GM18870 (cell line): ENCODE measurements at regions not wholly inside any gene's neighbourhood (a gene's known extent, or its start where the extent isn't known, plus 50 kb on each side); places are given as distances from the start of the nearest gene placed in this dataset.

Source experiments
- ATAC-seq: cut with Tn5 transposase; IDR thresholded peaks from one replicate; pipeline ENCODE4 v1.9.1; 2021; ENCODE audit warnings: moderate library complexity; ENCODE audit not compliant: unreplicated experiment

- no peak for ATAC-seq
Measured at GRCh38 chr19:28221736-28222135, 991.2 kb downstream of the UQCRFS1 start.

GRCh38 chr19:28218728-28219127 lies 994.2 kb downstream of the UQCRFS1 start:
- ATAC-seq = no peak

DNA sequence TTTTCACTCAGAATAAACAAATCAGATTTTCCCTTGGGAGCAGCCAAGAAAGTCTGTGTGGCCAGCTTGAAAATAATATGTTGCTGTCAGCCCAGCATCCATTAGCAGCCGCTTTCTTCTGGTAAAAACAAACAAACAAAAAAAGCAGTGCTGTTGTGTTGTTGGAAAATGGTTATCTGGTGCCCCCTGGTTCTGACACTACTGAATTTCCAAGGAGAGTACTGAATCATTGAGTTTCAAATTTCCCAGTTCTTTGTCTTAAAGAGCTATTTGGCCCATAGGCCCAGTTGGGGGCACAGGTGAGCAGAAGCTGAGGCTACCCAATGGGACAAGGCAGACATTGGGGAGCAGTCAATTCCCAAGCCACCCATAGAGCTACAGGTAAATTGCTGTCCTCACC lies 995.9 kb downstream of the UQCRFS1 start:
- ATAC-seq = no peak

DNA sequence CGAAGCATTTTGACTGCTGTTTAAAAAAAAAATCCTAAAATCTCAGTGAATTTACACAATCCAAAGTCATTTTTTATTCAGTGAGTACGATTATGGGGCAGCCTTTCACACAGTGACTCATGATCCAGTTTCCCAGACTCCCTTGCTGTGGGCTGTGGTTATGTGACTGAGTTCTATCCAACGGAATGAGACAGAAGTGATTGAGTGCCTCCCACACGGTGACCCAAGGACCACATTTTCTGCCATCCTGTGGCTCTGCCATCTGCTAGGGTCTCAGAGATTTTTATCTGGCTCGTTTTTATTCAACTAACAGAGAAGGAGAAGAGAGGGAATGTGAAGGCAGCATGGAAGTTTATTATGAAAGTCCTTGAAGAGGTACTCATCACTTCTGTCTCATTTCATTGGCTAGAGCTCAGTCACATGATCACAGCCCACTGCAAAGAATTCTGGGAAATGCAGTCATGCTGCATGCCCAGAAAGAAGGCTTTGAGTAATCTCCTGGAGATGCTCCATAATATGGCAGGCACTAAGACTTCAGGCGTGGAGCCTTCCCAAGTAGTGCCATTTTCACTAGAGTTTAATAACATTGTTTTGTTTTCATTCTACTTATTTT lies 999.4 kb downstream of the UQCRFS1 start:
- ATAC-seq = no peak

- no peak for ATAC-seq
Measured at GRCh38 chr19:28210886-28211285, 1002.1 kb downstream of the UQCRFS1 start.

DNA sequence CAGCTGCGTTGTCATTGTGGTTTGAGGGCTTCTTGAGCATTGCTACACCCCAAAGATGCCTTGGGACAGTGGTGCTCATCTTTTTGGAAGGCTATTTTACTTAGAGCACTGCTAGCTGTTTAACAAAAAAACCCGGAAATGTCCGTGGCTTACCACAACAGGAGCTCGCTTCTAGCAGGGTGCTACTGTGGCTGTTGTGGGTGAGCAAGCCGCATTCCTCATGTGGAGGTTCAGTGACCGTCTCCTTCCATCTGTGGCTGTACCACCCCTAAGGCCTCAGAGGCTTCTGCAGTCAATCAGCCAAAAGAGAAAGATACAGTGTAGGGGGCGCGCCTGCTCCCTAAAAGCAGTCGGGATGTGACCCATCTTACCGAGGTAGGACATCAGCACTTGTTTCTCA lies 1004.2 kb downstream of the UQCRFS1 start:
- no peak for ATAC-seq

DNA sequence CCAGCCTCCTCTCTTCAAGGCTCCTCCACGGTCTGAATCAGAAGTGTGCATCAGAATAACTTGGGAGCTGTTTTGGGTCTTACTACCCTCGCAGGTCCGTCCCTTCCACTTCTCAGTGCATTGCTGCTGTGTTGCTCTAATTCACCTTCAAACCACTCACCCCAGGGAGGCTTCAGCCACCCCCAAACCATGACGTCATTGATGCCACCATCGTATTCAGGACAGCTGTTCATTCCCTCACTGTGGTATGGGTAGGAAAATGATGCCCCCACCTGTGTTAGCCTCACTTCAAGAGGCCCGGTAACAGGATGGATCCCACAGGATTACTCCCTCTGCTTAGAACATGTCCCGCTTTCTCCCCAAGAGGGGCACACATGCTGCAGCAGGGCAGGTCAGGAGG lies 1005.7 kb downstream of the UQCRFS1 start:
- no peak for ATAC-seq

DNA sequence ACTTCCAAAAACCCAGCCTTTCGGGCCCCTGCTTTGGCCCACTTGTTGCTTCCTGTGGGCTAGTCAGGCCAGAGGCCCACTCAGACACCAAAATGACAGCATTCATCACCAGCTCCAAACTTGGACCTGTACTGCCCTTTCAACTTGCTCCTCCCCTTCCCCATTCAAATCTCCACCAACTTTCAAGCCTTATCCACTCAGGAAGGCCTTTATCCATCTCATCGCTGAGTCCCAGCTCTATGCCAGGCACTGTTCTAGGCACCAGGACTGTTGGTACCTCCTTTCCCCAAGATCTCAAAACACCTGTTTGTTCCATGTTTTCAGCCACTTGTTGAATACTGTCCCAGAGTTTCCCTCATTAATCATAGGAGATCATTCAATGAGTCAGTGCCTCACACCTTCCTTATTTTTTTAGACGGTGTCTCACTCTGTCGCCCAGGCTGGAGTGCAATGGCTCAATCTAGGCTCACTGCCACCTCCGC lies 1011.4 kb downstream of the UQCRFS1 start:
- ATAC-seq = no peak

DNA sequence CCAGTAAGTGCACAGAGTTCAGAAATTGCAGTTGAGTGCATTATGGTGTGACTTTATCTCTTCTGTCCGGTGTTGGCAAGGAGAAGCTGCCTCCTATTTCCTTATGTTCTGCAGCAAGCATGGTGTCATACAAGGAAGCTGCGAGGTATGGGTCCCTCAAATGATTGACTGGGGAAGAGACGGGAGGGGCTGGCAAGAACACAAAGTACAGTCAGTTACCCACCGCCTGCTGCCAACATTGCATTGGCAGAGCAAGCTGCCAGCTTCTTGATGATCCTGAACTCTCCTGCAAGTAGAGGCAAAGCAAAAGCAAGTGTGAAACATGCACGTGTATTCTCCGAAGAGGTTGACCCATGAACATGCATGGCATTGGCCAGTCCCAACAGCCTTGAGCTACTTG lies 1013.6 kb downstream of the UQCRFS1 start:
- ATAC-seq = no peak

GRCh38 chr19:28196961-28197360 lies 1016.0 kb downstream of the UQCRFS1 start:
- ATAC-seq = no peak

DNA sequence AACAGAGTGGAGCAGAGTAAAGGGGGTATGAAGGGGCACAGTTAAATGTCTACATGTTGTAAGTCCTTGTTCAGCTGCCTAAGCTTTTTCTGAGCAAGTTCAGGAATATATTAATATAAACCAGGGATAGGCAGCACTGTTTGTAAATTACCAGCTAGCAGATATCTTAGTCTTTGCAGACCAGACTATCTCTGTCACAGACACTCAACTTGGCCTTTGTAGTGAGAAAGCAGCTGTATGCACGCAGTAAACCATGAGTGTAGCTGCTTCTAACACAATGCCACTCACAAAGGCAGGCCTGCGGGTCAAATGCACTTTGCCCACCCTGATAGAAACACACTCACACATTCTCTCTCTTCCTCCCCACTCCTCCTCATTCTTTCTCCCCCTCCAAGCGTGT lies 1016.9 kb downstream of the UQCRFS1 start:
- ATAC-seq = no peak

DNA sequence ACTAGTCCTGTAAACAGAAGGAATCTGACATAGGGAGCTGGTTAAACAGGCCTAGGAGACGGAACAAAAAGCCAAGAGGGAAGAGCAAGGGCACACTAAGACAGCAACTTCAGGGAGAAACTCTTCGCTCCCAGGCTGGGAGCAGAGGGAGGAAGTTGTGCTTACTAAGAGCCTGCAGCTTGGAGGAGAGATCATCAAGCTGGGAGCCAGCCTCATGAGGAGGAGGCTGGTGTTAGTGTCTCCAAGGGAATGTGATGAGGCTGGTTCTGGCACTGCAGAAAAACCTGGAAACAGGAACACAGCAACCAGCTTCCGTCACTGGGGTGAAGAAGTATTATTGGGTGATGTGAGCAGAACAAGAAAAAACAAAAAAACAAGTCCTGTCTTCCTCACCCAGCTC lies 1027.3 kb downstream of the UQCRFS1 start:
- no peak for ATAC-seq

GRCh38 chr19:28184997-28185396 lies 1028.0 kb downstream of the UQCRFS1 start:
- no peak for ATAC-seq

- ATAC-seq = no peak
Measured at GRCh38 chr19:28176193-28176592, 1036.8 kb downstream of the UQCRFS1 start.

DNA sequence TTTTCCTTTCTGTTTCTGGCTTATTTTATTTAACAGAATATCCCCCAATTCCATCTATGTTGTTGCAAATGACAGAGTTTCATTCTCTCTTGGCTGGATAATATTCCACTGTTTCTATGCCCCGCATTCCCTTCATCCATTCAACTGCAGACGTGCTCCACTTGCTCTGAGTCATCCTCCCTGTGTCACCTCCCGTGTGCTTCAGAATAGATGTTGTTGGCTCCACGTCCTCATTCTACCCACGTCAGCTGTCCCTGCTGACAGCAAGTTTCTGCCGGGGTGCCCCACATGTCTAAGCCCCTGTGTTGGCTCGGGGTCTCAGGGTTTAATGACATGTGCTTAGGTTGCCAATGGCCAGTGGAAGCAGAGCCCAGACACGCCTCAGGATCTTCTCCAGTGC lies 1041.0 kb downstream of the UQCRFS1 start:
- ATAC-seq = no peak

DNA sequence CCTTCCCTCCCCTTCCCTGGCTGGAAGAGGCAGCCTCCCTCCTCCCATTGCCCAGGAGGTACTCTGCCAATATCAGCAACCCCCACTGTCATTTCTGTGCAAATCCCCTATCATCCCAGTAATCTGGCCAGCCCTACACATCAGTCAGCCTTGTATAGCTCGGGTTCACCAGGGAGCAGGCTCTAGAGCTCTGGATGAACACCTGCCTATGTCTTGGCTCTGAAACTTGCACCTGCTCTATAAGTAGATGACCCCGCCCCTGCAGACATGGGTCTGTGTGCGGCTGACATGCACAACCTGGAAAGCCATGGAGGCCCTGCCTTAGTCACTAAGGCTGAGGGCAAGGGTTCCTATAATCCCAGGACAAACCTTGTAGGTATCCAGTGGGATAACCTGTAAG lies 1042.9 kb downstream of the UQCRFS1 start:
- ATAC-seq = no peak

DNA sequence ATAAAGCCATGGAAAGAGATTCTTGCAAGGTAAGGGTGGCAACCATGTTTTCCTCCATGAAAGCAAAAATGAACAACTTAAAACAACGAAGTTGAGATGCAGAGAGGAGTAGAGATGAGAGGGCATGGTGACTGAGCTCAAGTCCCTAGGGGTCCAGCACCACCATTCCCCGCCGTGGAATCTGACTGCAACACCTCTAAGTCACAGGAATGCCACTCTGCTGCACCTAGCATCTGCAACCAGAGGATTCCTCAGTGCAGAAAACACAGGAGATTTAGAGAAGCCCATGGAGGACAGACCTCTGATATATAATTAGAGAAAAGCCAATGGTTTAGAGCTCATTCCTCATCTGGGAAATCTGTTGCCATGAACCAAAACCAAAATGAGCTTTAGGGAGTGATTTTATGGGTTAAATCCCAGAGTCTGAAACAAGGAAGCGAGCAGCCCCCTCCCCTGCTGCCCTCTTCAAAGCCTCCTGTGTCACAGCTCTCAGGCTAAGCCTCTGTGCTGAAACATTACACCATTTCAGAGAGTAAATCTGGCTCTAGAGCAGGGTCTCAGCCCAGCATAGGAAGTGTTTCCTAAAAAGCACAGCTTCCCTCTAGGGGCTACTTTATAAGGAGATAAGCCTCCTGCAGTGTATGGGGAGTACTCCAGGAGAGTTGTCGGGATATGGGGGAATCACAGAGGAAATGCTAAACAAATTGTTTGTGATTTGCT lies 1043.6 kb downstream of the UQCRFS1 start:
- ATAC-seq = no peak

DNA sequence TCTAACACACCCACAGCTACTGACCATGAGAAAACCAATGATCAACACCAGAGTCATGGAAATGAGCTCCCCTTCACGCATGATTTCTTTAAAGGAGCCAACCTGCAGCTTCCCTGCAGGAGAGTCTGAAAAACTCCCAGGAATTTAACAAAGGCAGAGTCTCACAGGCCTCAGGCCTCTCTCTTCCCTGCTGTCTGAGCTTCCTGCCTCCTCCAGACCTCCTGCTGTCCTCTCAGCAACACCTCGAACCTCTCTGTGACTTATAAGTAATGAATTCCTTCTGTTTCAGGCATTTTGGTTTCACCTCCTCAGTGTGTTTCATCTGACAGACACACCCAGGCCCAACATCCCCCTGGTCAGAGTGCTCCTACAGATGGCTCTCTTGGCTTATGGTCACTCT lies 1044.4 kb downstream of the UQCRFS1 start:
- ATAC-seq = no peak

DNA sequence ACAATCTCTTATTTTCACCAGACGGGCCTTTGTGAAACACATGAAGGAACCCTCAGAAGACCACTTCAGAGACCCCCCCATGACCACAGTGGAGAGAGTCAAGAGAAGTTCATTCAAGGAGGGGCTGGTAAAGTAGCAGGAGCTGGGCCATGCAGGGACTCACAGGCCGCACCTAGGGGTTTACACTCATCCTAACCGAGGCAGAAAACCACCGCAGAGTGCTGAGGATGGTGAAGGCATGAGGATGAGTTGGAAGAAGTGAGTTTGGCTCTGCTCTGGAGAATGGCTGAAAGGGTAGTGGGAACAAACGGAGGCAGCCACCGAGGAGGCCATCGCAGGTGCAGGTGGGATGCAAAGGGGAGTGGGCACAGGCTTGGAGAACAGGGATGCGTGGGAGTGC lies 1046.9 kb downstream of the UQCRFS1 start:
- no peak for ATAC-seq

GRCh38 chr19:28164214-28164613 lies 1048.7 kb downstream of the UQCRFS1 start:
- ATAC-seq = no peak

- no peak for ATAC-seq
Measured at GRCh38 chr19:28159065-28159464, 1053.9 kb downstream of the UQCRFS1 start.

GRCh38 chr19:28155265-28155664 lies 1057.7 kb downstream of the UQCRFS1 start:
- ATAC-seq = no peak

DNA sequence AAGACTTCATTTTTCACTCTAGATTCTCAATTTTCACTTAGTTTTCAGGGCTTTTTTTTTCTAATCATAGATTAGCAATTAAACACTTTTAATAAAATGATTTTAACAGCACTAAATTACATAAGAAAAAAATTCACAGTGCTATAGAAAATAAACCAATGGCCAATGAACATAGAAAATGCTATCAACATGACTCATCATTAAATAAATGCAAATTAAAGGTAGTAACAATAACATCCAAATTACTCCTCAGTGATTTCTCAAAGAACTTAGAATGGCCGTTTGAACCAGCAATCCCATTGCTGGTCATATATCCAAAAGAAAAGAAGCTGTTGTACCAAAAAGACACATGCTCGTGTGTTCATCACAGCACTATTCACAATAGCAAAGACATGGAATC lies 1058.9 kb downstream of the UQCRFS1 start:
- no peak for ATAC-seq
